ENCODE measurements at regions not wholly inside any gene's neighbourhood (a gene's known extent, or its start where the extent isn't known, plus 50 kb on each side); places are given as distances from the start of the nearest gene placed in this dataset.

DNA sequence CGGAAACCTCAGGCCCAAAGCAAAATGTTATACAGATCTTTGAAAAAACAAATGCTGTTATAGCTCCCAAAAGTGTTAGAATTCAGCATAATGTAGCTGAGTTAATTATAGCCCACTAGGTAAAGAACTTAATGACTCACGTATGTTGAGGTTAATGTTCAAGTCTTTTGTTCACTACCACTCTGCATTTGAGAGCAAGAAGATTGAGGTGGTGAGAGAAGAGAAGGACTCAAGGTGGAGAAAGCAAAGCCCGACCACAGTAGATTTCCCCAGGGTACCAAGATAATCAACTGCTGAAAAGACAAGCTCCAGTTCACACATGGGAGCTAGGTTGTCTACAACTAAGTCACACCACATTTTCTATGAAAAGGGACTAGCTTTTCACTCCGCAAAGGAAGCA lies 480.2 kb downstream of the DTHD1 start:
- TF ChIP-seq, protein P1, sequence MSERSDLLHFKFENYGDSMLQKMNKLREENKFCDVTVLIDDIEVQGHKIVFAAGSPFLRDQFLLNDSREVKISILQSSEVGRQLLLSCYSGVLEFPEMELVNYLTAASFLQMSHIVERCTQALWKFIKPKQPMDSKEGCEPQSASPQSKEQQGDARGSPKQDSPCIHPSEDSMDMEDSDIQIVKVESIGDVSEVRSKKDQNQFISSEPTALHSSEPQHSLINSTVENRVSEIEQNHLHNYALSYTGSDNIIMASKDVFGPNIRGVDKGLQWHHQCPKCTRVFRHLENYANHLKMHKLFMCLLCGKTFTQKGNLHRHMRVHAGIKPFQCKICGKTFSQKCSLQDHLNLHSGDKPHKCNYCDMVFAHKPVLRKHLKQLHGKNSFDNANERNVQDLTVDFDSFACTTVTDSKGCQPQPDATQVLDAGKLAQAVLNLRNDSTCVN (tag by site-specific recombination; optimal IDR thresholded peaks at IDR 0.05) = no peak
- TF ChIP-seq, protein P2, sequence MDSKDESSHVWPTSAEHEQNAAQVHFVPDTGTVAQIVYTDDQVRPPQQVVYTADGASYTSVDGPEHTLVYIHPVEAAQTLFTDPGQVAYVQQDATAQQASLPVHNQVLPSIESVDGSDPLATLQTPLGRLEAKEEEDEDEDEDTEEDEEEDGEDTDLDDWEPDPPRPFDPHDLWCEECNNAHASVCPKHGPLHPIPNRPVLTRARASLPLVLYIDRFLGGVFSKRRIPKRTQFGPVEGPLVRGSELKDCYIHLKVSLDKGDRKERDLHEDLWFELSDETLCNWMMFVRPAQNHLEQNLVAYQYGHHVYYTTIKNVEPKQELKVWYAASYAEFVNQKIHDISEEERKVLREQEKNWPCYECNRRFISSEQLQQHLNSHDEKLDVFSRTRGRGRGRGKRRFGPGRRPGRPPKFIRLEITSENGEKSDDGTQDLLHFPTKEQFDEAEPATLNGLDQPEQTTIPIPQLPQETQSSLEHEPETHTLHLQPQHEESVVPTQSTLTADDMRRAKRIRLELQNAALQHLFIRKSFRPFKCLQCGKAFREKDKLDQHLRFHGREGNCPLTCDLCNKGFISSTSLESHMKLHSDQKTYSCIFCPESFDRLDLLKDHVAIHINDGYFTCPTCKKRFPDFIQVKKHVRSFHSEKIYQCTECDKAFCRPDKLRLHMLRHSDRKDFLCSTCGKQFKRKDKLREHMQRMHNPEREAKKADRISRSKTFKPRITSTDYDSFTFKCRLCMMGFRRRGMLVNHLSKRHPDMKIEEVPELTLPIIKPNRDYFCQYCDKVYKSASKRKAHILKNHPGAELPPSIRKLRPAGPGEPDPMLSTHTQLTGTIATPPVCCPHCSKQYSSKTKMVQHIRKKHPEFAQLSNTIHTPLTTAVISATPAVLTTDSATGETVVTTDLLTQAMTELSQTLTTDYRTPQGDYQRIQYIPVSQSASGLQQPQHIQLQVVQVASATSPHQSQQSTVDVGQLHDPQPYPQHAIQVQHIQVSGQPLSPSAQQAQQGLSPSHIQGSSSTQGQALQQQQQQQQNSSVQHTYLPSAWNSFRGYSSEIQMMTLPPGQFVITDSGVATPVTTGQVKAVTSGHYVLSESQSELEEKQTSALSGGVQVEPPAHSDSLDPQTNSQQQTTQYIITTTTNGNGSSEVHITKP (tag by site-specific recombination; IDR thresholded peaks at IDR 0.05) = no peak
- TF ChIP-seq ZNF777 (tag by site-specific recombination; IDR thresholded peaks at IDR 0.05; ENCODE audit: borderline replicate concordance) (no peak), BCL11A (tag by site-specific recombination; IDR thresholded peaks at IDR 0.05; ENCODE audit: low read depth) (no peak), ZNF426 (tag by site-specific recombination; IDR thresholded peaks at IDR 0.05) (no peak), PRDM1 (tag by site-specific recombination; IDR thresholded peaks at IDR 0.05) (no peak), ZNF521 (tag by site-specific recombination; IDR thresholded peaks at IDR 0.05) (no peak), ZNF221 (tag by site-specific recombination; IDR thresholded peaks at IDR 0.05; ENCODE audit: borderline replicate concordance) (no peak), ZNF514 (tag by site-specific recombination; IDR thresholded peaks at IDR 0.05) (no peak), ZNF48 (tag by site-specific recombination; IDR thresholded peaks at IDR 0.05) (no peak), ZNF354C (tag by site-specific recombination; IDR thresholded peaks at IDR 0.05; ENCODE audit: borderline replicate concordance, low read depth) (no peak), ZNF561 (tag by site-specific recombination; IDR thresholded peaks at IDR 0.05; ENCODE audit: borderline replicate concordance) (no peak), ZBTB1 (tag by site-specific recombination; IDR thresholded peaks at IDR 0.05) (no peak), ZFP3 (tag by site-specific recombination; IDR thresholded peaks at IDR 0.05; ENCODE audit: low read depth) (no peak)
- TF ChIP-seq, protein P3, sequence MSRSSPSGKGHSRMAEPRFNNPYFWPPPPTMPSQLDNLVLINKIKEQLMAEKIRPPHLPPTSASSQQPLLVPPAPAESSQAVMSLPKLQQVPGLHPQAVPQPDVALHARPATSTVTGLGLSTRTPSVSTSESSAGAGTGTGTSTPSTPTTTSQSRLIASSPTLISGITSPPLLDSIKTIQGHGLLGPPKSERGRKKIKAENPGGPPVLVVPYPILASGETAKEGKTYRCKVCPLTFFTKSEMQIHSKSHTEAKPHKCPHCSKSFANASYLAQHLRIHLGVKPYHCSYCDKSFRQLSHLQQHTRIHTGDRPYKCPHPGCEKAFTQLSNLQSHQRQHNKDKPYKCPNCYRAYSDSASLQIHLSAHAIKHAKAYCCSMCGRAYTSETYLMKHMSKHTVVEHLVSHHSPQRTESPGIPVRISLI (tag by site-specific recombination; IDR thresholded peaks at IDR 0.05) = no peak
- TF ChIP-seq, protein P4, sequence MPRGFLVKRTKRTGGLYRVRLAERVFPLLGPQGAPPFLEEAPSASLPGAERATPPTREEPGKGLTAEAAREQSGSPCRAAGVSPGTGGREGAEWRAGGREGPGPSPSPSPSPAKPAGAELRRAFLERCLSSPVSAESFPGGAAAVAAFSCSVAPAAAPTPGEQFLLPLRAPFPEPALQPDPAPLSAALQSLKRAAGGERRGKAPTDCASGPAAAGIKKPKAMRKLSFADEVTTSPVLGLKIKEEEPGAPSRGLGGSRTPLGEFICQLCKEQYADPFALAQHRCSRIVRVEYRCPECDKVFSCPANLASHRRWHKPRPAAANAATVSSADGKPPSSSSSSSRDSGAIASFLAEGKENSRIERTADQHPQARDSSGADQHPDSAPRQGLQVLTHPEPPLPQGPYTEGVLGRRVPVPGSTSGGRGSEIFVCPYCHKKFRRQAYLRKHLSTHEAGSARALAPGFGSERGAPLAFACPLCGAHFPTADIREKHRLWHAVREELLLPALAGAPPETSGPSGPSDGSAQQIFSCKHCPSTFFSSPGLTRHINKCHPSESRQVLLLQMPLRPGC (tag by site-specific recombination; IDR thresholded peaks at IDR 0.05) = no peak
- TF ChIP-seq, protein P5, sequence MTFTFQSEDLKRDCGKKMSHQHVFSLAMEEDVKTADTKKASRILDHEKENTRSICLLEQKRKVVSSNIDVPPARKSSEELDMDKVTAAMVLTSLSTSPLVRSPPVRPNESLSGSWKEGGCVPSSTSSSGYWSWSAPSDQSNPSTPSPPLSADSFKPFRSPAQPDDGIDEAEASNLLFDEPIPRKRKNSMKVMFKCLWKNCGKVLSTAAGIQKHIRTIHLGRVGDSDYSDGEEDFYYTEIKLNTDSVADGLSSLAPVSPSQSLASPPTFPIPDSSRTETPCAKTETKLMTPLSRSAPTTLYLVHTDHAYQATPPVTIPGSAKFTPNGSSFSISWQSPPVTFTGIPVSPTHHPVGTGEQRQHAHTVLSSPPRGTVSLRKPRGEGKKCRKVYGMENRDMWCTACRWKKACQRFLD (tag by site-specific recombination; IDR thresholded peaks at IDR 0.05) = no peak
- TF ChIP-seq, protein P6, sequence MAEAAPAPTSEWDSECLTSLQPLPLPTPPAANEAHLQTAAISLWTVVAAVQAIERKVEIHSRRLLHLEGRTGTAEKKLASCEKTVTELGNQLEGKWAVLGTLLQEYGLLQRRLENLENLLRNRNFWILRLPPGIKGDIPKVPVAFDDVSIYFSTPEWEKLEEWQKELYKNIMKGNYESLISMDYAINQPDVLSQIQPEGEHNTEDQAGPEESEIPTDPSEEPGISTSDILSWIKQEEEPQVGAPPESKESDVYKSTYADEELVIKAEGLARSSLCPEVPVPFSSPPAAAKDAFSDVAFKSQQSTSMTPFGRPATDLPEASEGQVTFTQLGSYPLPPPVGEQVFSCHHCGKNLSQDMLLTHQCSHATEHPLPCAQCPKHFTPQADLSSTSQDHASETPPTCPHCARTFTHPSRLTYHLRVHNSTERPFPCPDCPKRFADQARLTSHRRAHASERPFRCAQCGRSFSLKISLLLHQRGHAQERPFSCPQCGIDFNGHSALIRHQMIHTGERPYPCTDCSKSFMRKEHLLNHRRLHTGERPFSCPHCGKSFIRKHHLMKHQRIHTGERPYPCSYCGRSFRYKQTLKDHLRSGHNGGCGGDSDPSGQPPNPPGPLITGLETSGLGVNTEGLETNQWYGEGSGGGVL (tag by site-specific recombination; IDR thresholded peaks at IDR 0.05) = no peak
- TF ChIP-seq, protein P7, sequence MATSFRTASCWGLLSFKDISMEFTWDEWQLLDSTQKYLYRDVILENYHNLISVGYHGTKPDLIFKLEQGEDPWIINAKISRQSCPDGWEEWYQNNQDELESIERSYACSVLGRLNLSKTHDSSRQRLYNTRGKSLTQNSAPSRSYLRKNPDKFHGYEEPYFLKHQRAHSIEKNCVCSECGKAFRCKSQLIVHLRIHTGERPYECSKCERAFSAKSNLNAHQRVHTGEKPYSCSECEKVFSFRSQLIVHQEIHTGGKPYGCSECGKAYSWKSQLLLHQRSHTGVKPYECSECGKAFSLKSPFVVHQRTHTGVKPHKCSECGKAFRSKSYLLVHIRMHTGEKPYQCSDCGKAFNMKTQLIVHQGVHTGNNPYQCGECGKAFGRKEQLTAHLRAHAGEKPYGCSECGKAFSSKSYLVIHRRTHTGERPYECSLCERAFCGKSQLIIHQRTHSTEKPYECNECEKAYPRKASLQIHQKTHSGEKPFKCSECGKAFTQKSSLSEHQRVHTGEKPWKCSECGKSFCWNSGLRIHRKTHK (tag by site-specific recombination; IDR thresholded peaks at IDR 0.05) = no peak
- TF ChIP-seq, protein P8, sequence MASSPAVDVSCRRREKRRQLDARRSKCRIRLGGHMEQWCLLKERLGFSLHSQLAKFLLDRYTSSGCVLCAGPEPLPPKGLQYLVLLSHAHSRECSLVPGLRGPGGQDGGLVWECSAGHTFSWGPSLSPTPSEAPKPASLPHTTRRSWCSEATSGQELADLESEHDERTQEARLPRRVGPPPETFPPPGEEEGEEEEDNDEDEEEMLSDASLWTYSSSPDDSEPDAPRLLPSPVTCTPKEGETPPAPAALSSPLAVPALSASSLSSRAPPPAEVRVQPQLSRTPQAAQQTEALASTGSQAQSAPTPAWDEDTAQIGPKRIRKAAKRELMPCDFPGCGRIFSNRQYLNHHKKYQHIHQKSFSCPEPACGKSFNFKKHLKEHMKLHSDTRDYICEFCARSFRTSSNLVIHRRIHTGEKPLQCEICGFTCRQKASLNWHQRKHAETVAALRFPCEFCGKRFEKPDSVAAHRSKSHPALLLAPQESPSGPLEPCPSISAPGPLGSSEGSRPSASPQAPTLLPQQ (tag by site-specific recombination; IDR thresholded peaks at IDR 0.05) = no peak
- ChIA-PET CTCF (interaction anchor here (0.7 kb wide), 1 partner anchor 129 kb away, joined by 3 read pairs; no protein-coding TSS in a partner anchor), POLR2A (no interaction called here)
- Histone ChIP-seq H3K36me3 (ENCODE audit: control insufficient read depth in 2 of 2, insufficient read depth in 1 of 2, low read length in 2 of 2) (no peaks in the 10 kb centered on the region), H3K4me3 (ENCODE audit: low read depth, low read length) (no peak overlapping the region), H3K9me3 (ENCODE audit: control insufficient read depth, insufficient read depth, low read depth, low read length) (no peaks in the 10 kb centered on the region), H3K4me1 (ENCODE audit: control insufficient read depth, insufficient read depth, low read length) (no peaks in the 10 kb centered on the region), H3K27ac (ENCODE audit: extremely low read depth, low read depth, low read length) (no peak overlapping the region)

Measured in HEK293 (cell line).